Body of pancreas (tissue), 4 donors: ENCODE measurements at regions not wholly inside any gene's neighbourhood (a gene's known extent, or its start where the extent isn't known, plus 50 kb on each side); places are given as distances from the start of the nearest gene placed in this dataset.

Source experiments
- ATAC-seq: fragments of 150-250 bp; one replicate; pipeline ENCODE4 v1.9.1; 2016
- DNase-seq, 4 donors: peaks; one replicate each; pipeline ENCODE4 v3.0.0-alpha.2; 2019
- H3K27ac ChIP-seq, 4 donors: fragments of 200-600 bp; sonication (generic); 1 replicate in 3 of 4; 2 replicates in 1 of 4; pipeline versions ENCODE4 v1.5.1 to v1.6.1; 2016 to 2019; ENCODE audit warnings: mild to moderate bottlenecking in 1 of 4, mixed read lengths in 1 of 4, moderate library complexity in 1 of 4
- H3K27me3 ChIP-seq, 2 donors: fragments of 200-600 bp; sonication (generic); one replicate each; pipeline ENCODE4 v1.6.0; 2016; ENCODE audit warnings: mild to moderate bottlenecking in 1 of 2
- H3K36me3 ChIP-seq, 2 donors: fragments of 200-600 bp; sonication (generic); replicated peaks in 1 of 2; 2 replicates each; pipeline ENCODE4 v1.5.1; 2016; ENCODE audit warnings: low read depth in 2 of 2; ENCODE audit not compliant: insufficient read depth in 1 of 2
- H3K4me1 ChIP-seq: fragments of 200-600 bp; sonication (generic); one replicate; pipeline ENCODE4 v1.6.0; 2016
- H3K4me3 ChIP-seq, 2 donors: fragments of 200-600 bp; sonication (generic); 1 replicate in 1 of 2; 2 replicates in 1 of 2; pipeline ENCODE4 v1.5.1; 2016 to 2019
- H3K9me3 ChIP-seq, 3 donors: fragments of 200-600 bp; sonication (generic); 1 replicate in 2 of 3; 2 replicates in 1 of 3; pipeline ENCODE4 v1.5.1; 2016
- POLR2A ChIP-seq, 3 donors: fragments of 450-650 bp; IDR thresholded peaks; one replicate each; pipeline ENCODE4 v1.6.1; 2016; ENCODE audit warnings: antibody characterized with exemption in 3 of 3, mild to moderate bottlenecking in 2 of 3
- WGBS, 2 donors: methylation state at CpG; one replicate each; pipeline ENCODE4 v1.1.5; 2017; 5-methylcytosine and 5-hydroxymethylcytosine counted together
- intact Hi-C: fragments of 100-400 bp; cut with DNase I; formaldehyde crosslinking; loops from one replicate; pipeline ENCODE4 v1.15.1; 2023
- TF ChIP-seq, protein P1 (sequence below), 7 experiments: fragments of 450-650 bp in 4 of 7; fragments of 200-600 bp in 3 of 7; sonication (generic) in 3 of 7; IDR thresholded peaks; one replicate each; pipeline ENCODE4 v1.5.1; 2016 to 2019; ENCODE audit warnings: antibody characterized with exemption in 7 of 7

DNA sequence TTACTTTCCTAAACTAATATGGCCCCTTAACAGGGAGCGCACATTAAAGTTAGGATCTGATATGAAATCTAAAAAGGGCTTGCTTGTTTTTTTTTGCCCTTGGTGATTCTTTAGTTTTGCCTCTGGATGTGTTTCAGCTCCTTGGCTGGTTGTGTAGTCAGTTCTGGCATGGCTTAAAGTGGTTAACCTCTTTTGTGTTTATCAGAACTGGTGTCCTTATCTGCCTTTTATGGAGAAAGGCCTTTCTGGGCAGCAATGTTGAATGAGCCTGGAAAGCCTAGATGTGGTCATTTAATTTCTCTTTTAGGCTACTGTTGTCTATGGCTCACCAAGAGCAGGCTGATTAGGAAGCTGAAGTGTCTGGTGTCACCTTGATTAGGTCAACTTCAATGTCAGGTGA lies 254.5 kb upstream of the ROPN1 start:
- 93 to 94% methylated on average over 1 of the region's 1 CpG for WGBS, 2 donors
- no peaks in the 10 kb centered on the region for H3K9me3 ChIP-seq
- no peak overlapping the region for H3K4me3 ChIP-seq
- TF ChIP-seq, protein P1, sequence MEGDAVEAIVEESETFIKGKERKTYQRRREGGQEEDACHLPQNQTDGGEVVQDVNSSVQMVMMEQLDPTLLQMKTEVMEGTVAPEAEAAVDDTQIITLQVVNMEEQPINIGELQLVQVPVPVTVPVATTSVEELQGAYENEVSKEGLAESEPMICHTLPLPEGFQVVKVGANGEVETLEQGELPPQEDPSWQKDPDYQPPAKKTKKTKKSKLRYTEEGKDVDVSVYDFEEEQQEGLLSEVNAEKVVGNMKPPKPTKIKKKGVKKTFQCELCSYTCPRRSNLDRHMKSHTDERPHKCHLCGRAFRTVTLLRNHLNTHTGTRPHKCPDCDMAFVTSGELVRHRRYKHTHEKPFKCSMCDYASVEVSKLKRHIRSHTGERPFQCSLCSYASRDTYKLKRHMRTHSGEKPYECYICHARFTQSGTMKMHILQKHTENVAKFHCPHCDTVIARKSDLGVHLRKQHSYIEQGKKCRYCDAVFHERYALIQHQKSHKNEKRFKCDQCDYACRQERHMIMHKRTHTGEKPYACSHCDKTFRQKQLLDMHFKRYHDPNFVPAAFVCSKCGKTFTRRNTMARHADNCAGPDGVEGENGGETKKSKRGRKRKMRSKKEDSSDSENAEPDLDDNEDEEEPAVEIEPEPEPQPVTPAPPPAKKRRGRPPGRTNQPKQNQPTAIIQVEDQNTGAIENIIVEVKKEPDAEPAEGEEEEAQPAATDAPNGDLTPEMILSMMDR (IDR thresholded peaks at IDR 0.05) = no peak
- no peak for TF ChIP-seq POLR2A (IDR thresholded peaks at IDR 0.05)
- intact Hi-C loops = no loop called here
- no peaks in the 10 kb centered on the region for H3K4me1 ChIP-seq
- no peak overlapping the region for H3K27ac ChIP-seq
- no peak for DNase-seq
- no peak for ATAC-seq
- H3K27me3 ChIP-seq = no peaks in the 10 kb centered on the region
- H3K36me3 ChIP-seq = no peaks in the 10 kb centered on the region

DNA sequence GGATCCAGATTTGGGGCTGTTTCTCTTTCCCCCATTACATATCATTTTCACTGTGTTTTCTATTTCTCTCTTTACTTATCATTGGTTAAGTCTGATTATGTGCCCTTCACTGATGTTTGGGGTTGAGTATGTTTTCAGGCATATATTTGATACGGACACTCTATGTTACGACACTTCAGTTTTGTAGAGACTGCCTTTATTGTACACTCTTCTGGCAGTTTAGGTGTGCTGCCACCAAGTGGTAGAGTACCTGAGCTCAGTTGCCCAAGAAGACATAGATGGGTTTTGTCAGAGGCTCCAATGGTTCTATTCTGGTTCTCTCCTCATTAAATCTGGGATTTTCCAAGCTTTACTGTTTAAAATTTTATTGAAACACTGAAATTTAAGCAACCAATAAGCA lies 255.0 kb upstream of the ROPN1 start:
- H3K27ac ChIP-seq = no peak overlapping the region
- no peaks in the 10 kb centered on the region for H3K9me3 ChIP-seq
- 66 to 79% methylated on average over 2 of the region's 2 CpGs for WGBS, 2 donors
- intact Hi-C loops = no loop called here
- ATAC-seq (no peak), DNase-seq (peak in 2 of 4 donors; percentile 14 to 21)
- H3K27me3 ChIP-seq = no peaks in the 10 kb centered on the region
- no peak overlapping the region for H3K4me3 ChIP-seq
- no peaks in the 10 kb centered on the region for H3K36me3 ChIP-seq
- TF ChIP-seq, protein P1 (IDR thresholded peaks at IDR 0.05) = peak in 5 of 7 experiments; percentile 17 to 31 (median 27)
- no peak for TF ChIP-seq POLR2A (IDR thresholded peaks at IDR 0.05)
- H3K4me1 ChIP-seq = no peaks in the 10 kb centered on the region

DNA sequence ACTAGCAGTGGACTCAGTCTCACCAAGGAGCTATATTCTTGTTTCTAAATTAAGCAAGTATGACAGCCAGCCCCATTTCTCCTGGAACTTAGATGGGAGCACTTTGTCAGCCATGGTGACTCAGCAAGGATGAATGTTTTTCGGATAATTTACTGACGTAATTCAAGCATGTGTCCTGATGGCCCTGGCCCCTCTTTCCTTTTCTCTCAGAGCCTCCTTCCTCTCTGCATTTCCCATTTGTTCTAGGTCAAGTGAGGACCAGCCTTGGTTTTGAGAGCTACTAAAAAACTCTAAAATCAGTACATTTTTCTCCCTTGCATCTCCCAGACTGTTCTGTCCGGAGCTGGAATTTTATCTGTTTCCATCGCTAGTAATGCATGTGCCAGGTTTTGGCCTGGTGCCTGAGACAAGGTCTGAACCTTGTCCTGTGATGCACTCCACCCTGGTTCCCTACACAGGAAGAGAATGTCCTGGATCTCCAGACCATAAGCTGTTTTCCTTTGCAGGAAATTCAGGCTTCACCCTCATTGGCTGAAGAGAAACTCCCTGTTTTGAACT lies 256.6 kb upstream of the ROPN1 start:
- Histone ChIP-seq H3K9me3 (no peaks in the 10 kb centered on the region), H3K27me3 (no peaks in the 10 kb centered on the region), H3K27ac (peak overlapping the region; percentile 23 to 63 (median 56)), H3K36me3 (no peaks in the 10 kb centered on the region), H3K4me3 (no peak overlapping the region), H3K4me1 (no peaks in the 10 kb centered on the region)
- ATAC-seq = peak; percentile 76
- DNase-seq = peak; percentile 25 to 54 (median 42)
- WGBS, 2 donors = 37% methylated on average over 4 of the region's 4 CpGs
- intact Hi-C loops = no loop called here
- TF ChIP-seq POLR2A (IDR thresholded peaks at IDR 0.05) = no peak
- TF ChIP-seq, protein P1 (IDR thresholded peaks at IDR 0.05) = no peak

DNA sequence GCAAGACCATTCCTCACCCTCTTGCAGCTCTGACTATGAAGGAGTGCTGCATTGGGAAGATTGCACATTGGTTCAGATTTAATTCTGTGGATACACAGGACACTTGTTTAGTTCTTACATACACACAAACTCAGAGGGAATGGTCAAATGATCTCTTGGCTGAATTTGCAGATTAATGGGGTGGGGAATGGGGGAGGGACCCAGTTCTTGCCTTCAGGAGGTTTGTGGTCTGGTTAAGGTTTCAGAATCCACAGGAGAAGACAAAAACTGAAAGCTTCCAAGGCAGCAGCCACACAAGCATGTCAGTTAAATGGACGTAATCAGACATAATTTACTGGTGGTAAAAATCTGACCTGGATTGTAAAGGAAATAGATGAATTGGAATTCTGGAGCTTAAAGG lies 257.1 kb upstream of the ROPN1 start:
- H3K4me3 ChIP-seq = no peak overlapping the region
- DNase-seq (no peak), ATAC-seq (no peak)
- H3K27ac ChIP-seq = peak overlapping the region; percentile 7 to 49 (median 24)
- H3K9me3 ChIP-seq = no peaks in the 10 kb centered on the region
- H3K27me3 ChIP-seq = no peaks in the 10 kb centered on the region
- WGBS, 2 donors = 78 to 86% methylated on average over 1 of the region's 1 CpG
- intact Hi-C loops = no loop called here
- H3K36me3 ChIP-seq = no peaks in the 10 kb centered on the region
- H3K4me1 ChIP-seq = no peaks in the 10 kb centered on the region
- TF ChIP-seq, protein P1 (IDR thresholded peaks at IDR 0.05) = no peak
- no peak for TF ChIP-seq POLR2A (IDR thresholded peaks at IDR 0.05)

DNA sequence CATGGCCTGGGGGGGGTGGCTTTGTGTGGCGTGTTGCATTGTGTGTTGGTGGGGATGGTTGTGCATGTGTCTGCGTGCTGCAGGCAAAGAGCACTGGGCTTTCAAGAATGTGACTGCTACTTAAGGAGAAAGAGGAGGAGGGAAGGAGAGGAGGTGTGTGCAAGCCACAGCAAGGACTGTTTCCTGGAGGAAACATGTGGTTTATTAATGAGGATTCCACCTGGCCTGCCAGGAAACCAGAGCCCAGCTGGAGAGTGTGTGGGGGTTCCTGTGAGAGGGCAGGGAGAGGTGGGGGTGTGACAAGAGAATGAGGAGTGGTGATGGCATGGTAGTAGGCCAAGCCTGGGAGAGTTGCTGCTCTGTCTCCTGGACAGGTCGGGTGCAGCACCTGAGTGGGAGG lies 258.1 kb upstream of the ROPN1 start:
- TF ChIP-seq, protein P1 (IDR thresholded peaks at IDR 0.05) = no peak
- TF ChIP-seq POLR2A (IDR thresholded peaks at IDR 0.05) = no peak
- no peaks in the 10 kb centered on the region for H3K27me3 ChIP-seq
- no peaks in the 10 kb centered on the region for H3K4me1 ChIP-seq
- 78 to 90% methylated on average over 3 of the region's 3 CpGs for WGBS, 2 donors
- intact Hi-C loops = no loop called here
- no peaks in the 10 kb centered on the region for H3K36me3 ChIP-seq
- H3K27ac ChIP-seq = no peak overlapping the region
- DNase-seq (no peak), ATAC-seq (no peak)
- no peaks in the 10 kb centered on the region for H3K9me3 ChIP-seq
- no peak overlapping the region for H3K4me3 ChIP-seq
